Lower leg skin (tissue), 4 donors: ENCODE measurements at regions not wholly inside any gene's neighbourhood (a gene's known extent, or its start where the extent isn't known, plus 50 kb on each side); places are given as distances from the start of the nearest gene placed in this dataset.

Source experiments
- DNase-seq, 2 donors: peaks; one replicate each; pipeline ENCODE4 v3.0.0-alpha.2; 2019; ENCODE audit warnings: low spot score in 2 of 2
- H3K4me3 ChIP-seq: fragments of 200-600 bp; sonication (generic); 2 replicates; pipeline ENCODE4 v1.5.1; 2017; ENCODE audit warnings: mild to moderate bottlenecking, low read depth; ENCODE audit not compliant: poor library complexity, severe bottlenecking
- CTCF ChIP-seq, 3 donors: fragments of 450-650 bp; IDR thresholded peaks; one replicate each; pipeline ENCODE4 v1.5.1; 2016; ENCODE audit warnings: antibody characterized with exemption in 3 of 3, mild to moderate bottlenecking in 3 of 3, moderate library complexity in 2 of 3
- POLR2A ChIP-seq, 2 donors: fragments of 450-650 bp; IDR thresholded peaks; one replicate each; pipeline ENCODE4 v1.6.1; 2016 to 2017; ENCODE audit warnings: antibody characterized with exemption in 2 of 2, mild to moderate bottlenecking in 1 of 2, moderate library complexity in 1 of 2
- WGBS, 2 donors: methylation state at CpG; one replicate each; pipeline ENCODE4 v1.1.5; 2018; 5-methylcytosine and 5-hydroxymethylcytosine counted together
- intact Hi-C: fragments of 100-400 bp; cut with DNase I; formaldehyde crosslinking; loops from one replicate; pipeline ENCODE4 v1.15.0; 2023; ENCODE audit warnings: low total_unique reads

GRCh38 chrX:39601231-39602177 lies 496.3 kb downstream of the BCOR start:
- WGBS, 2 donors, result 60 to 73% methylated on average over 12 to 18 of the region's 19 CpGs
- intact Hi-C loops, result no loop called here
- TF ChIP-seq POLR2A (IDR thresholded peaks at IDR 0.05) (no peak), CTCF (IDR thresholded peaks at IDR 0.05) (no peak)
- no peak for DNase-seq
- H3K4me3 ChIP-seq, result no peak overlapping the region

GRCh38 chrX:39602195-39602594 lies 495.6 kb downstream of the BCOR start:
- intact Hi-C loops, result no loop called here
- TF ChIP-seq POLR2A (IDR thresholded peaks at IDR 0.05) (no peak), CTCF (IDR thresholded peaks at IDR 0.05) (no peak)
- no peak overlapping the region for H3K4me3 ChIP-seq
- 80 to 91% methylated on average over 4 of the region's 4 CpGs for WGBS, 2 donors
- DNase-seq, result no peak

GRCh38 chrX:39603230-39603629 lies 494.5 kb downstream of the BCOR start:
- intact Hi-C loops, result no loop called here
- no peak for TF ChIP-seq POLR2A (IDR thresholded peaks at IDR 0.05)
- no peak for TF ChIP-seq CTCF (IDR thresholded peaks at IDR 0.05)
- H3K4me3 ChIP-seq, result no peak overlapping the region
- 20 to 52% methylated on average over 4 of the region's 4 CpGs for WGBS, 2 donors
- no peak for DNase-seq

- no peak for TF ChIP-seq POLR2A (IDR thresholded peaks at IDR 0.05)
- no peak for TF ChIP-seq CTCF (IDR thresholded peaks at IDR 0.05)
- no peak overlapping the region for H3K4me3 ChIP-seq
- intact Hi-C loops, result no loop called here
- DNase-seq, result no peak
- 63 to 69% methylated on average over 3 of the region's 3 CpGs for WGBS, 2 donors
Observed at GRCh38 chrX:39605183-39605582, 492.6 kb downstream of the BCOR start.

GRCh38 chrX:39605866-39606265 lies 491.9 kb downstream of the BCOR start:
- no peak overlapping the region for H3K4me3 ChIP-seq
- 83 to 96% methylated on average over 1 to 2 of the region's 2 CpGs for WGBS, 2 donors
- TF ChIP-seq CTCF (IDR thresholded peaks at IDR 0.05) (no peak), POLR2A (IDR thresholded peaks at IDR 0.05) (no peak)
- intact Hi-C loops, result no loop called here
- no peak for DNase-seq
